DOHH2 (cell line): ENCODE measurements at regions not wholly inside any gene's neighbourhood (a gene's known extent, or its start where the extent isn't known, plus 50 kb on each side); places are given as distances from the start of the nearest gene placed in this dataset.

Experiments
- H3F3A ChIP-seq: fragments of 200-600 bp; sonication (generic), shearing (Covaris generic); 2 replicates; pipeline ENCODE4 v1.6.0; 2016; ENCODE audit warnings: antibody characterized with exemption, mild to moderate bottlenecking; ENCODE audit not compliant: control insufficient read depth, insufficient read depth
- H3K27ac ChIP-seq: fragments of 200-600 bp; sonication (generic); 2 replicates; pipeline ENCODE4 v1.5.1; 2014; ENCODE audit warnings: low read depth, mild to moderate bottlenecking, low read length, moderate library complexity
- H3K27me3 ChIP-seq: fragments of 200-600 bp; sonication (generic); 2 replicates; pipeline ENCODE4 v1.6.1; 2014; ENCODE audit warnings: mild to moderate bottlenecking, low read length, mixed read lengths; ENCODE audit not compliant: control insufficient read depth
- H3K36me3 ChIP-seq: fragments of 200-600 bp; sonication (generic); 2 replicates; pipeline ENCODE4 v1.6.1; 2014; ENCODE audit warnings: mild to moderate bottlenecking, low read length, moderate library complexity, mixed read lengths; ENCODE audit not compliant: control insufficient read depth
- H3K4me1 ChIP-seq: fragments of 200-600 bp; sonication (generic); 2 replicates; pipeline ENCODE4 v1.6.1; 2014; ENCODE audit warnings: mild to moderate bottlenecking, low read length, mixed read lengths; ENCODE audit not compliant: control insufficient read depth
- H3K4me2 ChIP-seq: fragments of 200-600 bp; sonication (generic); 2 replicates; pipeline ENCODE4 v1.6.0; 2014; ENCODE audit warnings: mild to moderate bottlenecking, low read length, moderate library complexity
- H3K4me3 ChIP-seq: fragments of 200-600 bp; sonication (generic); 2 replicates; pipeline ENCODE4 v1.5.1; 2014; ENCODE audit warnings: mild to moderate bottlenecking, low read length, mixed read lengths
- H3K79me2 ChIP-seq: fragments of 200-600 bp; sonication (generic); 2 replicates; pipeline ENCODE4 v1.6.1; 2014; ENCODE audit warnings: mild to moderate bottlenecking, low read length, mixed read lengths; ENCODE audit not compliant: control insufficient read depth
- H3K9me2 ChIP-seq: fragments of 200-600 bp; sonication (generic); replicated peaks from 2 replicates; pipeline ENCODE4 v1.6.1; 2014; ENCODE audit warnings: mild to moderate bottlenecking, low read length, mixed read lengths; ENCODE audit not compliant: control insufficient read depth
- H3K9me3 ChIP-seq: fragments of 200-600 bp; sonication (generic); 2 replicates; pipeline ENCODE4 v1.6.1; 2014; ENCODE audit warnings: antibody characterized with exemption, low read length, mixed read lengths; ENCODE audit not compliant: control insufficient read depth, insufficient read depth
- H4K20me1 ChIP-seq: fragments of 200-600 bp; sonication (generic); 2 replicates; pipeline ENCODE4 v1.6.0; 2014; ENCODE audit warnings: low read depth, mild to moderate bottlenecking, antibody characterized with exemption, low read length, moderate library complexity; ENCODE audit not compliant: control insufficient read depth, insufficient read depth
- CTCF ChIP-seq: fragments of 200-600 bp; sonication (generic); IDR thresholded peaks from one replicate; pipeline ENCODE4 v1.5.1; 2014; ENCODE audit warnings: antibody characterized with exemption, mild to moderate bottlenecking, low read depth, low read length; ENCODE audit not compliant: poor library complexity, severe bottlenecking
- EZH2phosphoT487 ChIP-seq: fragments of 200-600 bp; sonication (generic); IDR thresholded peaks from 2 replicates; pipeline ENCODE4 v1.6.1; 2017; ENCODE audit warnings: borderline replicate concordance, mild to moderate bottlenecking, antibody characterized with exemption, low read length, moderate library complexity, mixed read lengths

- Histone ChIP-seq H3K9me2 (no peaks in the 10 kb centered on the region), H3K4me2 (no peak overlapping the region), H3F3A (no peaks in the 10 kb centered on the region), H3K9me3 (no peaks in the 10 kb centered on the region), H3K36me3 (no peaks in the 10 kb centered on the region), H3K79me2 (no peaks in the 10 kb centered on the region), H3K4me3 (no peak overlapping the region), H3K27me3 (no peaks in the 10 kb centered on the region), H3K27ac (no peak overlapping the region), H3K4me1 (no peaks in the 10 kb centered on the region), H4K20me1 (no peaks in the 10 kb centered on the region)
- TF ChIP-seq CTCF (no peak), EZH2phosphoT487 (no peak)
These were observed 129.1 kb downstream of the SEPTIN14 start for GRCh38 chr7:55733241-55734140.

GRCh38 chr7:55731931-55732330 is 130.6 kb downstream of the SEPTIN14 start:
- Histone ChIP-seq H3F3A (no peaks in the 10 kb centered on the region), H3K36me3 (no peaks in the 10 kb centered on the region), H4K20me1 (no peaks in the 10 kb centered on the region), H3K79me2 (no peaks in the 10 kb centered on the region), H3K9me3 (no peaks in the 10 kb centered on the region), H3K4me3 (no peak overlapping the region), H3K4me1 (no peaks in the 10 kb centered on the region), H3K27me3 (no peaks in the 10 kb centered on the region), H3K4me2 (no peak overlapping the region), H3K9me2 (no peaks in the 10 kb centered on the region), H3K27ac (no peak overlapping the region)
- TF ChIP-seq CTCF (no peak), EZH2phosphoT487 (no peak)

- Histone ChIP-seq H3K4me2 (no peak overlapping the region), H3K27ac (no peak overlapping the region), H3K27me3 (no peaks in the 10 kb centered on the region), H3K36me3 (no peaks in the 10 kb centered on the region), H3F3A (no peaks in the 10 kb centered on the region), H4K20me1 (no peaks in the 10 kb centered on the region), H3K4me3 (no peak overlapping the region), H3K4me1 (no peaks in the 10 kb centered on the region), H3K9me2 (no peaks in the 10 kb centered on the region), H3K9me3 (no peaks in the 10 kb centered on the region), H3K79me2 (no peaks in the 10 kb centered on the region)
- no peak for TF ChIP-seq CTCF
- no peak for TF ChIP-seq EZH2phosphoT487
These were observed 132.4 kb downstream of the SEPTIN14 start for GRCh38 chr7:55730197-55730596.
